ENCODE measurements at regions not wholly inside any gene's neighbourhood (a gene's known extent, or its start where the extent isn't known, plus 50 kb on each side); places are given as distances from the start of the nearest gene placed in this dataset.

DNA sequence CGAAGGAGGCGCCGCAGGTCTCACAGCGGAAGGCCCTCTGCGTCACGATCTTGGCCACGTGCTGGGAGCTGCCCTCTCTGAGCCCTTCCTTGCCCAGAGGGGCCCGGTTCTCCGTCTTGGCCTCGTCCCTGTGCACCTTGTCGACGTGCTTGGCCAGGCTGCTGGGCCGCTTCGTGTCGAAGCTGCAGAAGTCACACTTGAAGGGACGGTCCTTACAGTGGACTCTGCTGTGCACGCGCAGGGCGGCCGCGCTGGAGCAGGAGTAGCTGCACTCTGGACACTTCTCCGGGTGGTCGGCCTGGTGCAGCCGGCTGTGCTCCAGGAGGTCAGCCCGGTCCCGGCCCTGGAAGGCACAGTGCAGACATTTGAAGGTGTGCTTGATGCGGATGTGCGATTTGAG is 106.9 kb downstream of the ZFP64 start:
- TF ChIP-seq, protein P1, sequence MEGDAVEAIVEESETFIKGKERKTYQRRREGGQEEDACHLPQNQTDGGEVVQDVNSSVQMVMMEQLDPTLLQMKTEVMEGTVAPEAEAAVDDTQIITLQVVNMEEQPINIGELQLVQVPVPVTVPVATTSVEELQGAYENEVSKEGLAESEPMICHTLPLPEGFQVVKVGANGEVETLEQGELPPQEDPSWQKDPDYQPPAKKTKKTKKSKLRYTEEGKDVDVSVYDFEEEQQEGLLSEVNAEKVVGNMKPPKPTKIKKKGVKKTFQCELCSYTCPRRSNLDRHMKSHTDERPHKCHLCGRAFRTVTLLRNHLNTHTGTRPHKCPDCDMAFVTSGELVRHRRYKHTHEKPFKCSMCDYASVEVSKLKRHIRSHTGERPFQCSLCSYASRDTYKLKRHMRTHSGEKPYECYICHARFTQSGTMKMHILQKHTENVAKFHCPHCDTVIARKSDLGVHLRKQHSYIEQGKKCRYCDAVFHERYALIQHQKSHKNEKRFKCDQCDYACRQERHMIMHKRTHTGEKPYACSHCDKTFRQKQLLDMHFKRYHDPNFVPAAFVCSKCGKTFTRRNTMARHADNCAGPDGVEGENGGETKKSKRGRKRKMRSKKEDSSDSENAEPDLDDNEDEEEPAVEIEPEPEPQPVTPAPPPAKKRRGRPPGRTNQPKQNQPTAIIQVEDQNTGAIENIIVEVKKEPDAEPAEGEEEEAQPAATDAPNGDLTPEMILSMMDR (IDR thresholded peaks at IDR 0.05): no peak
- no peak for DNase-seq (ENCODE audit: low spot score)
- no peak overlapping the region for H3K27ac ChIP-seq
- H3K4me3 ChIP-seq: no peak overlapping the region

DNA sequence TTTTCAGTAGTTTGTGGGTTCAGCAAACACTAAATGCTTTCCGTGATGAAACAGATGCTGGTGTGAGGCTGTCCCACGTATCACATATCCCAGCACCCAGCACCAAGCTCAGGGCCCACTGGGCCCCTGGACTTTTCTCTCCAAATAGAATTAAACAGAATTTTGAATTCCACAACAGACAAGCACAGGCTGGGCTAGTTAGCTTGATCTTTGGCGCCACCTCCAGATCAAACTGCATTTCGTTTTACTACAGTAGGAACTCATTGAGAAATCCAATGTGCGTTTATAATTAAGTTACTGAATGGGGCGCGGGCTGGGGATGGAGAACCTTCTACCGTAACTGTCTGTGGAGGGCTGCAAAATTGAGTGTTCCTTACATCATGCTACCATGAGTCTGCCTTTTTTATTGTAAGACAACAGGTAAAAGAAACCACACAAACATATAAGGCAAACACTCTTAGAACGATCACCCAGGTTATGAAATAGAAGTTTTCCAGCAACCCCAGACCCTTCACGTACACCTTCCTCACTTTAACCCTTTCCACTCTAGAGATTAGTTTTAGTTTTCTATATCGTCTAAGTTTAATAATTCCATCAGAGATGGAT is 107.8 kb downstream of the ZFP64 start:
- Histone ChIP-seq H3K27ac (no peak overlapping the region), H3K4me3 (no peak overlapping the region)
- no peak for DNase-seq (ENCODE audit: low spot score)
- TF ChIP-seq, protein P1 (IDR thresholded peaks at IDR 0.05): peak; percentile 21

DNA sequence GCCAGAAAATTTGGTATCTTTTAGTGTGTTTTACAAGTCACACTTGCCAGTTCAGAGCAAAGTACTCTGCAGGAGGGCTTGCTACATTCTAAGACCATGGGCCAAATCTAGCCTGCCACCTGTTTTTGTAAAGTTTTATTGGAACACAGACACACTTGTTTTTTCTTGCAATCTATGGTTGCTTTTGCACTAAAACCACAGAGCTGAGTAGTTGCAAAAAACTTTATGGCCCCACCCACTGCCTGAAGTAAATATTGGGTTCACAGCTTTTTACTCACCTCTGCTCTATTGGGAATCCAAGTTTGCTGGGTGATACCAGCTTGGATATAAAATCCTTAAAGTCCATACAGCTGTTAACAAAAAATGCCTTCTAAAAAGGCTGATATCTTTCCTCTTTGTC is 109.0 kb downstream of the ZFP64 start:
- no peak overlapping the region for H3K27ac ChIP-seq
- DNase-seq (ENCODE audit: low spot score): no peak
- no peak overlapping the region for H3K4me3 ChIP-seq
- TF ChIP-seq, protein P1 (IDR thresholded peaks at IDR 0.05): no peak

DNA sequence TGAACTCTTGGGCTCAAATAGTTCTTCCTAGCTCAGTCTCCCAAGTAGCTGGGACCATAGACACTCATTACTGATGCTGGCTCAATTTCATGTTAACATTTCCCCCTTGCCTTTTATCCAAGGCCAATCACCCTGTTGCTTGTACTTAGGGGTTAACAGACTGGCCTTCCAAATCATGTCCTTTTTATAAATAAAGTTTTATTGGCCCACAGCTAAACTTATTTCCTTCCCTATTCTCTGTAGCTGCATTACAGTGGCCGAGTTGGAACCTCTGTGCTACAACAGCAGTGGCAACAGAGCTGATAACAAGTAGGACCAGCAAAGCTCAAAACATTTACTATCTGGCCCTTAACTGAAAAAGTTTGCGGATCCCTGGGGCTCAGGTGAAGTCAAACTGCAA is 109.8 kb downstream of the ZFP64 start:
- TF ChIP-seq, protein P1 (IDR thresholded peaks at IDR 0.05): no peak
- no peak for DNase-seq (ENCODE audit: low spot score)
- Histone ChIP-seq H3K4me3 (no peak overlapping the region), H3K27ac (no peak overlapping the region)

DNA sequence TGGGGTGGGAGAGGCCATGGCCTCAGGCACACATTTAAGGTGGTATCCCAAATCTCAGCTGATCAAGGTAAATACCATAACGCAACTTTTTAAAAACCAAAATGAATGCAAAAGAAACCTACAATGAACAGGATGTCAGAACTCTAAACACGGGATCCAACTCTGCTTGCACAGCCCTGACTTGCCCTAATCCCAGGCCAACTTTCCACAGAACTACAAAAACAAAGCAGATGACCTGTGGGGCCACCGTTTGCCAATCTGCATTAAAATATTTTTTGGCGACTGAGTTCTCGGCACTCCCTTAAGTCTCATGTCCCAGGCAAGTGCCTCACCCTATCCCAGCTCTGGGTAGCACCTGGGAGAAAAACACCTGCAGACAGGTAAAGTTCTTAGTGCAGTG is 110.5 kb downstream of the ZFP64 start:
- TF ChIP-seq, protein P1 (IDR thresholded peaks at IDR 0.05): no peak
- Histone ChIP-seq H3K27ac (no peak overlapping the region), H3K4me3 (no peak overlapping the region)
- no peak for DNase-seq (ENCODE audit: low spot score)

DNA sequence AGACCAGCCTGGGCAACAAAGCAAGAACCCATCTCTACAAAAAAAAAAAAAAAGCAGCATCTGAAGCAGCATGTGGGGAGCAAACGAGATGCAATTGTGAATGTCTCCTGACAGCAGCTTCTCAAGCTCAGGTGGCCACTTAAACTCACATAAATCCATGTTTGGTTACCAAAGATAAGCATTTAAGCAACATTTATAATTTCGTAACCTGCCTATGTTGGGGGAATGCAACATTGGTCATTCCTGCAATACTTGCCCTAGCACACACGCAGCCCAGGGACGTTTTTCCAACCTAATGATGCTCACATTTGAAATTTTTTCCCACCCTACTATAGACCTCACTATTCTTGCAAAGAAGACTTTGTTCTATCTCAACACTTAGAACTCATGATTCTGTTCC is 113.3 kb downstream of the ZFP64 start:
- DNase-seq (ENCODE audit: low spot score): no peak
- no peak overlapping the region for H3K4me3 ChIP-seq
- TF ChIP-seq, protein P1 (IDR thresholded peaks at IDR 0.05): no peak
- H3K27ac ChIP-seq: no peak overlapping the region

DNA sequence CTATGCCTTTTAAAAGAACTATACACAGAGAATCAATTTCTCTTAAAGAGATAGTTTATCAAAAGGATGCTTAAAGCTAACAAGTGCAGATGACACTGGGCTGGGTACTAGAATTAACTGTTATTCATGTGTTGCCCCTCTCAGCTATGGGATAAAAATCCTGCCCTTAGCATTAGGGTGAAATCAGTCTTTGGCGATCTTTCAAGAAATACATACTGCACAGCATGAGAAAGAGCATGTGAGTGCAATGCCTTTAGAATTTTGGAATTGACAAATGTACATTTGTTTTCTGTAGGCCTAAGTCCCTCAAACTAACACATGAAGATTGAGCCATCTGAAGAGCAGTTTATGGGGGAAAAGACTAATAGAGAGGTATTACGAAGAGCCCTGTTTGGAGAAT is 115.4 kb downstream of the ZFP64 start:
- H3K27ac ChIP-seq: no peak overlapping the region
- no peak overlapping the region for H3K4me3 ChIP-seq
- no peak for DNase-seq (ENCODE audit: low spot score)
- TF ChIP-seq, protein P1 (IDR thresholded peaks at IDR 0.05): no peak
